Astrocyte of the spinal cord (primary cell): ENCODE measurements at regions not wholly inside any gene's neighbourhood (a gene's known extent, or its start where the extent isn't known, plus 50 kb on each side); places are given as distances from the start of the nearest gene placed in this dataset.

Source experiments
- DNase-seq: peaks from one replicate; pipeline ENCODE4 v3.0.0; 2011; ENCODE audit warnings: low read depth, low spot score
- H3K4me3 ChIP-seq: 2 replicates; pipeline ENCODE4 v1.5.1; 2011; ENCODE audit warnings: low read depth, mild to moderate bottlenecking, low read length, moderate library complexity
- in situ Hi-C: cut with HindIII; loops from 2 replicates; pipeline ENCODE4 v1.10.0; 2017; ENCODE audit warnings: low sequenced_read_pairs
- TF ChIP-seq, protein P1 (sequence below): IDR thresholded peaks from 2 replicates; pipeline ENCODE4 v1.5.1; 2012; ENCODE audit warnings: low read depth, mild to moderate bottlenecking, low read length, inconsistent platforms

GRCh38 chr2:176978921-176979320 lies 233.7 kb upstream of the HNRNPA3 start:
- TF ChIP-seq, protein P1, sequence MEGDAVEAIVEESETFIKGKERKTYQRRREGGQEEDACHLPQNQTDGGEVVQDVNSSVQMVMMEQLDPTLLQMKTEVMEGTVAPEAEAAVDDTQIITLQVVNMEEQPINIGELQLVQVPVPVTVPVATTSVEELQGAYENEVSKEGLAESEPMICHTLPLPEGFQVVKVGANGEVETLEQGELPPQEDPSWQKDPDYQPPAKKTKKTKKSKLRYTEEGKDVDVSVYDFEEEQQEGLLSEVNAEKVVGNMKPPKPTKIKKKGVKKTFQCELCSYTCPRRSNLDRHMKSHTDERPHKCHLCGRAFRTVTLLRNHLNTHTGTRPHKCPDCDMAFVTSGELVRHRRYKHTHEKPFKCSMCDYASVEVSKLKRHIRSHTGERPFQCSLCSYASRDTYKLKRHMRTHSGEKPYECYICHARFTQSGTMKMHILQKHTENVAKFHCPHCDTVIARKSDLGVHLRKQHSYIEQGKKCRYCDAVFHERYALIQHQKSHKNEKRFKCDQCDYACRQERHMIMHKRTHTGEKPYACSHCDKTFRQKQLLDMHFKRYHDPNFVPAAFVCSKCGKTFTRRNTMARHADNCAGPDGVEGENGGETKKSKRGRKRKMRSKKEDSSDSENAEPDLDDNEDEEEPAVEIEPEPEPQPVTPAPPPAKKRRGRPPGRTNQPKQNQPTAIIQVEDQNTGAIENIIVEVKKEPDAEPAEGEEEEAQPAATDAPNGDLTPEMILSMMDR, result no peak
- H3K4me3 ChIP-seq, result no peak overlapping the region
- no peak for DNase-seq
- in situ Hi-C loops, result no loop called here

DNA sequence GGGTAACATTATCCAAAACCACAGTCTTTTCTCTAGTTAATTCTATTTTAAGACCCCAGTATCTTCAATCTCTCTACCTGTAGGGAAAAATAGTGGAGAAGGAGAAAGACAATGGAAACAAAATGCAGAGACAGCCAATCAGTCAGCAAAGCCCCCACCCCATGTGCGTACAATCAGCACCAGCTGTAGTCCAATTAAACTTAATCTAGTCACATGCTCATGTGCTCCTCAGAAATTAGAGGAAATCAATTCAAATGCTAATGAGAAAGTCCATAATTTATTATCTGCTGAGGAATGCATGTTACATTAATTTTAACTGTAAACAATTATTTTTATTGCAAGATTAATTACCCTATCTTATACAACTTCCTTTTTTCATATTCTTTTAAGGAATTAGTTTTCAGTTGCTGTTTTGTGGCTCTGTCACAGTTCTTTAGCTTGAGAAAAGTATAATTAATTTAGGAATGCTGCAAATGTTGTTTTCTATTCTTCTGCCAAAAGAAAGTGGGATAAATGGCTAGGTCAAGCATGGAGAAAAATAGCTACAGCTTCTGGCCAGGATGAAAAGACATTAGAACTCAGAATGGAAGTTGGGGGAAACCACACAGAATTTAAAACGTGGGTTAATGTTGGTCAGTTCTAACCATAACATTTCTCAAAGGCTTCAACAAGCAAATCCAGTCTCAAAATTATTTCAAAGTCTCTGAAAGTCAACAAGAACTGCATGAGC lies 232.4 kb upstream of the HNRNPA3 start:
- in situ Hi-C loops, result no loop called here
- no peak for DNase-seq
- TF ChIP-seq, protein P1, result no peak
- H3K4me3 ChIP-seq, result no peak overlapping the region

GRCh38 chr2:176984987-176985386 lies 227.6 kb upstream of the HNRNPA3 start:
- in situ Hi-C loops, result no loop called here
- TF ChIP-seq, protein P1, result no peak
- DNase-seq, result no peak
- no peak overlapping the region for H3K4me3 ChIP-seq

- TF ChIP-seq, protein P1, result no peak
- in situ Hi-C loops, result no loop called here
- DNase-seq, result no peak
- no peak overlapping the region for H3K4me3 ChIP-seq
Observed at GRCh38 chr2:176985871-176986270, 226.7 kb upstream of the HNRNPA3 start.

- TF ChIP-seq, protein P1, result no peak
- in situ Hi-C loops, result no loop called here
- H3K4me3 ChIP-seq, result no peak overlapping the region
- DNase-seq, result no peak
Observed at GRCh38 chr2:176986487-176986886, 226.1 kb upstream of the HNRNPA3 start.

DNA sequence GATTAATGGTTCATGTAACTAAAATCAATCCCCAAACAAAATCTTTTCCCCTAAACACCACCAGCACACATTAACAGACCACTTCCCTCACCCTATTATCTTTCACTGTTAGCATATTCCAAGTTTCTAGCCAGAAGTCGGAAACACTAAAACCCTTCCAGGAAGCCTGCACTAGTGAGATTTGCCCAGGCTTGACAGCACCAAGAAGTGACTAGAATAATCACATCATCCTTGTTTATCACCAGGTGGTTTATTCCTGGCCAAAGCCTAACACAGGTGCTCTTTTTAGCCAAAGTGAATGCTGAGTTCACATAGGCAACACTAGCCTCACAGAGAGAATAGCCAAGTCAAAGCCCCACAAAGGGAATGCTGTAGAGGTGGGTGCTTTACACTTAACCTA lies 221.2 kb upstream of the HNRNPA3 start:
- in situ Hi-C loops, result no loop called here
- TF ChIP-seq, protein P1, result no peak
- DNase-seq, result no peak
- H3K4me3 ChIP-seq, result no peak overlapping the region
